ENCODE measurements at regions not wholly inside any gene's neighbourhood (a gene's known extent, or its start where the extent isn't known, plus 50 kb on each side); places are given as distances from the start of the nearest gene placed in this dataset.

DNA sequence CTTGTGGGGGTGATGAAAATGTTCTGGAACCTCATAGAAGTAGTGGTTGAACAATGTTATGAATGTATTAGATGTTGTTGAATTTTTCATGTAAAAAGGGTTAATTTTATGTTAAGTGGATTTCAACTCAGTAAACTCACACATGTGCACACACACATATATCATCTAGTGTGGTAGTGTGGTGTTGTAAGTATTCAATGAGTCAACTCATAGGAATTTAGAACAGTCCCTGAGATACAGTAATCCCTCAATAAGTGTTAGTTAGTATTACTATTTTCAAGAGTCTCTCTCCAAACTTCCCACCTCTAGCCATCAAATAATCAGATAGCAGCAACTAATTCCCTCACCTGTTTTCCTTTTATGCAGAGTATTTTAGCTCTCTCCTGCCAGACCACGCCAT lies 563.1 kb upstream of the JARID2 start:
- POLR2A ChIA-PET, result no interaction called here
- CTCF ChIA-PET, result no interaction called here

DNA sequence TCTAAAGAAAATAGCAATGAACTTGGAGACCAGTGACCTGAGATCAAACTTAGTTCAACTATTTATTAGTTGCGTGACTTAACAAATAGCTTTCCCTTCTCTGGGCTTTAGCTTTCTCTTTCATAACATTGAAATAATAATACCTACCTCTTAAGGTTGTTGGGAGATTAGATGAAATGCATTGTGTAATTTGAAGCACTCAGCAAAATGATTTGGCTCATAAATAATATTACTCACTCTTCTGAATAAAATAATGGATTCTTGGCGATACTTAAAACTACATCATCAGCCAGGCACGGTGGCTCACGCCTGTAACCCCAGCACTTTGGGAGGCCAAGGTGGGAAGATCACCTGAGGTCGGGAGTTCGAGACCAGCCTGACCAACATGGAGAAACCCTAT lies 556.2 kb upstream of the JARID2 start:
- POLR2A ChIA-PET, result no interaction called here
- CTCF ChIA-PET, result no interaction called here

GRCh38 chr6:14690120-14691056 lies 555.5 kb upstream of the JARID2 start:
- CTCF ChIA-PET, result no interaction called here

GRCh38 chr6:14692208-14692607 lies 553.7 kb upstream of the JARID2 start:
- CTCF ChIA-PET, result no interaction called here
- POLR2A ChIA-PET, result no interaction called here

More at GRCh38 chr6:14690120-14691056, 555.5 kb upstream of the JARID2 start:
- POLR2A ChIA-PET, result interaction anchor here (0.6 kb wide), 1 partner anchor 344 kb away, joined by 5 read pairs; no protein-coding TSS in a partner anchor

GRCh38 chr6:14693301-14694192 lies 552.3 kb upstream of the JARID2 start:
- POLR2A ChIA-PET, result no interaction called here
- CTCF ChIA-PET, result interaction anchor here (1.0 kb wide), 1 partner anchor 17 kb away, joined by 5 read pairs; no protein-coding TSS in a partner anchor

- POLR2A ChIA-PET, result no interaction called here
- CTCF ChIA-PET, result interaction anchor here (1.0 kb wide), 1 partner anchor 17 kb away, joined by 5 read pairs; no protein-coding TSS in a partner anchor
These were observed 551.6 kb upstream of the JARID2 start for GRCh38 chr6:14694308-14694707.

- POLR2A ChIA-PET, result no interaction called here
- CTCF ChIA-PET, result no interaction called here
These were observed 550.3 kb upstream of the JARID2 start for GRCh38 chr6:14695579-14695978.

GRCh38 chr6:14696367-14696766 lies 549.5 kb upstream of the JARID2 start:
- POLR2A ChIA-PET, result no interaction called here
- CTCF ChIA-PET, result no interaction called here

- ChIA-PET CTCF (no interaction called here), POLR2A (no interaction called here)
These were observed 548.4 kb upstream of the JARID2 start for GRCh38 chr6:14697427-14697826.

DNA sequence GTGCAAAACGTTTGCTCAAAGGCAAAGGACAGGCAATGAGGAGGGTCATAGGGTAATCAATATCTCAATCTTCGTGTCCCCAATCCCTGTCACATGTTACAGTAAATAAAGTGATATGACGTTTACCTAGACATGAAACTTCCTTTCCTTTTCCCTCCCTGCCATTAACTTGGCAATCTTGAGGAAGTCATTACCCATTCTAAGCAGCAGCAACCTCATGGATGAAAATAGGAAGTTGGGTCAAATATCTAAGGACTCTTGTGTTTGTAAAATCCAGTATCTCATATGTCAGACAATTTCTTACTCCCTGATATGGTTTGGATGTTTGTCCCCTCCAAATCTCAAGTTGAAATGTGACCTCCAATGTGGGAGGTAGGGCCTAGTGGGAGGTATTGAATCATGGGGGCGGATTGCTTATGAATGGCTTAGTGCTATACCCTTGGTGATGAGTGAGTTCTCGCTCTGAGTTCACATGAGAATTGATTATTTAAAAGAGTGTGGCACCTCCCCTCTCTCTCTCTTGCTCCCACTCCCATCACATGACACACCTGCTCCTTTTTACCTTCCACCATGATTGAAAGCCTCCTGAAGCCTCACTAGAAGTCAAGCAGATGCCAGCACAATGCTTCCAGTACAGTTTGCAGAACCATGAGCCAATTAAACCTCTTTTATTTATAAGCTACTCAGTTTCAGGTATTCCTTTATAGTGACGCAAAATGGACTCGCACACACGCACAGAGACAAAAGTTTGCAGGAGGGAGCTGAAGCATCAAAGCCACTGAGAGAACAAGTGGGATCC lies 545.9 kb upstream of the JARID2 start:
- POLR2A ChIA-PET, result no interaction called here

DNA sequence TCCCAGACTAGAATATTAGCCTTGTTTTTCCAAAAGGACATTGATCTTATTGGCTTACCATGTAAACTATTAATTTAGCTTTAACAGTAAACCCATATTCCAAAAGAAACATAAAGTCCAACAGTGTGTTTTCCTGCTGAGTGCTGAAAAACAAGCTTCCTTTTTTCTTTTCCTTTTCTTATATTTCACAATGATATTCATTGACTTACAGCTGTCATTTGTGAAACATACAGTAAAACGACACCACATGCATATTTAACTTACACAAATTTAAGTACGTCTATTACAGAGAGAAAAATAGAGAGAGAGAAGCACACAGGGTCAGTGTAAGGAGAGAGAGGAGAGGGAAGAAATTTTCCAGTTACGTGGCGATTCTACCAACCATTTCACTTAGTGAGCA lies 543.9 kb upstream of the JARID2 start:
- ChIA-PET CTCF (no interaction called here), POLR2A (no interaction called here)

More for the DNA sequence above, 545.9 kb upstream of the JARID2 start:
- CTCF ChIA-PET, result no interaction called here

- CTCF ChIA-PET, result no interaction called here
These were observed 543.2 kb upstream of the JARID2 start for GRCh38 chr6:14702678-14703077.

GRCh38 chr6:14703586-14703985 lies 542.3 kb upstream of the JARID2 start:
- ChIA-PET CTCF (interaction anchor here (1.1 kb wide), 1 partner anchor 64 kb away, joined by 3 read pairs; no protein-coding TSS in a partner anchor), POLR2A (no interaction called here)

More at GRCh38 chr6:14702678-14703077, 543.2 kb upstream of the JARID2 start:
- POLR2A ChIA-PET, result no interaction called here

DNA sequence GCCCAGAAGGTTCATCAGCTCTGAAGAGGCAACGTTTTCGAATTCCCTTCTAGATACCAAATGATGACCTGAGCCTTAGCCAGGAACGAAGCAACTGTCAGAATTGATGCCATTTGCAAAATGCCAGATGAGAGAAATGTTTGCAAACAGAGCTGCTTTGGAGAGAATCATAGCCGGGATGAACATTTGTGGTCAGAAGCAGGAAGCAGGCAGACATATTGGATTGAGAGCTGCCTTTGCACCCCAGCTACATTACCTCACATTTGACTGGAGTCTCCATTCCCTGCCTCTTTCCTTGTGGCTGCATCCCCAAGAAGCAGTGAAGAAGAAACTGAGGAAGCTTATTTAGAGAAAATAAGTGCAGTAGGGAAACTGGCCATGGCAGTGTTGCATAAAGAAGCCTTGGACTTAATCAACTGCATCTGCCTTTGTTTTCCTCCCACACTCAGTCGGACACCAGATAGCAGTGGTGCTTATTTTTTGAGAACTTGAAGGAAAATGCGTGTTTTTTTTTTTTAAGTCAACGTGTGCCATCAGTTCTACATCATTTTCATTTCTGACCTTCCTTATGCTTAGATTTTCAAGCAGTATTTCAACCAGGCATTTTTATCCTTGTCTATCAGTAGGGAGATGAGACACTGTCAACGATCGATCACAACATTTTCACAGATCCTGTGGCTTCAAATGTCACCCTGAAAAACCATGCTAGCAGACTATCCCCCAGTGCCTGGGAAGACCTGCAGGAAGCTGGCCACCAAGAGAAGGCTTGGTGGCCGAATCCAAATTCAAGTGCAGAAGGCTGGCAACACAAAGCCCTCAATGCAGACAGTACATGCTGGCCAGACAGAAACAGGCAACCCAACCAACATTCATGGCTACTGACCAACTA lies 541.2 kb upstream of the JARID2 start:
- ChIA-PET POLR2A (no interaction called here), CTCF (interaction anchor here (1.1 kb wide), 1 partner anchor 65 kb away, joined by 3 read pairs; no protein-coding TSS in a partner anchor)

- ChIA-PET CTCF (no interaction called here), POLR2A (interaction anchor here (0.6 to 0.9 kb wide), 3 partner anchors 12 to 699 kb away, joined by 3 to 4 read pairs (median 3); no protein-coding TSS in a partner anchor)
These were observed 540.0 kb upstream of the JARID2 start for GRCh38 chr6:14705841-14706377.

DNA sequence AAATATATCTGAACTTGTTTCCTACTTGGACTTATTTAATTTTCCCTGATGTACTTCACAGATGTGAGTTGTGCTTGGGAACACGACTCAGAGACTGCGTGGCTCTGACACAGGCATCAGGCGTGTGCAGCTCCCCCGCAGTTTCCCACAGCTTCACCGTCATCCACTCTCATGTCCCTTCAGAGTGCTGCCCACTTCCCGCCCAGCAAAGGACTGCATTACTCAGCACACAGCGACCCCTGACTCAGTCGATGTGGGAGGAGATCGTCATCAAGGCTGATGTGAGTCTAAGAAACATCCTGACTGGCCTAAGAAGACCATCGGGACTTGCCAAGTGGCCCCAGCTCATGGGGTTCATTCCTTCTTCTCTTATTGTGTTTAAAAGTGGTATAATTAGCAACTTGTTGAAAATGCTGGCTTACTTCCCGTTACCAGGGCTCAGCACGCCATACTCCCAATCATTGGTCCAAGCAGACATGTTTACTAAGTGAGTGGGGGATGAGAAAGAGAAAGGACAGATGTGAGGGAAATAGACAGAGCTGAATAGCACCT lies 539.4 kb upstream of the JARID2 start:
- POLR2A ChIA-PET, result interaction anchor here (0.6 to 0.9 kb wide), 3 partner anchors 11 to 698 kb away, joined by 3 to 4 read pairs (median 3); no protein-coding TSS in a partner anchor
- CTCF ChIA-PET, result interaction anchor here (0.6 to 0.9 kb wide), 2 partner anchors 49 to 155 kb away, joined by 3 to 5 read pairs; no protein-coding TSS in a partner anchor

DNA sequence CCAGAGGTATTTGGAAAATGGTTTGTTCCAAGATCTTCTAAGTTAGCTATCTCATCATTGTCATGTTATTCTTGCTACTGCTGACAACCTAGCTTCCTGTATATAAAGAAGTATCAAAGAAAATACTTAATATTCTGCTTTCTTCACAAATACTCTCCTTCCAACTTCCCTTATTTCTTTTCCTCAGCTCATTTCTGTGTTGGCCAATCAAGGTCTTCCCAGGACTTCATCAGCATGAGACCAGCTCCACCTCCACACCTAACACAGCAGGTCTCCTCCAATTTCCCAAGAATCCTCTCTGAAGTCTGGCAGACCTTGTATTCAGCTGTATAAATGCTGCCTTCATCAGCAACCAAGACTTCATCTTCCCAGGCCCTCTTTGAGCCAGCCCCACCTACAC lies 538.6 kb upstream of the JARID2 start:
- ChIA-PET POLR2A (no interaction called here), CTCF (interaction anchor here (0.6 to 0.9 kb wide), 2 partner anchors 48 to 154 kb away, joined by 3 to 5 read pairs; no protein-coding TSS in a partner anchor)

- POLR2A ChIA-PET, result no interaction called here
- CTCF ChIA-PET, result no interaction called here
These were observed 537.9 kb upstream of the JARID2 start for GRCh38 chr6:14707971-14708465.
